ENCODE measurements at regions not wholly inside any gene's neighbourhood (a gene's known extent, or its start where the extent isn't known, plus 50 kb on each side); places are given as distances from the start of the nearest gene placed in this dataset.

- H3K27ac ChIP-seq, result no peak overlapping the region
- no peaks in the 10 kb centered on the region for H3K4me1 ChIP-seq
- DNase-seq (ENCODE audit: low spot score in 2 of 2), result no peak
- H3K36me3 ChIP-seq, result no peaks in the 10 kb centered on the region
- H3K4me3 ChIP-seq, result no peak overlapping the region
- no peaks in the 10 kb centered on the region for H3K9me3 ChIP-seq
- H3K27me3 ChIP-seq, result no peaks in the 10 kb centered on the region
- intact Hi-C loops (cut with DNase I), result no loop called here
- TF ChIP-seq CTCF (IDR thresholded peaks at IDR 0.05), result no peak
These were observed 138.3 kb downstream of the AREG start for GRCh38 chr4:74583089-74583700.

- no peaks in the 10 kb centered on the region for H3K27me3 ChIP-seq
- intact Hi-C loops (cut with DNase I), result no loop called here
- no peak for TF ChIP-seq CTCF (IDR thresholded peaks at IDR 0.05)
- H3K9me3 ChIP-seq, result no peaks in the 10 kb centered on the region
- no peak overlapping the region for H3K27ac ChIP-seq
- no peaks in the 10 kb centered on the region for H3K4me1 ChIP-seq
- H3K36me3 ChIP-seq, result no peaks in the 10 kb centered on the region
- no peak for DNase-seq (ENCODE audit: low spot score in 2 of 2)
- no peak overlapping the region for H3K4me3 ChIP-seq
These were observed 138.8 kb downstream of the AREG start for GRCh38 chr4:74583757-74584156.

DNA sequence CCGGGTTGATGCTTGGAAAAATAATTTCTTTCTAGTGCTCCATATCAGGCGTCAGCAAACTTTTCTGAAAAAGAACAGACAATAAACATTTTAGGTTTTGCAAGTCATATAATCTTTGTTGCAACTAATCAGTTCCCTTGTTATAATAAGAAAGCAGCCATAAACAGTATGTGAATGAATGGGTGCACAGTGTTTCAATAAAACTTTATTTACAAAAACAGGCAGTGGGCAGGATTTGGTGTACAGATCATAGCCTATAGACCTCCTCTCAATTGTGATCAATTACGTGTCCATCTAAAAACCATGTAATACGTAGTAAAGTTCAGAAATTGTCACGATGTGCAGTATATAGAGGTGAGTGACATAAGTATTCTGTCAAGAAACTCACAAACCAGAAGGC lies 143.4 kb downstream of the AREG start:
- Histone ChIP-seq H3K4me3 (no peak overlapping the region), H3K36me3 (no peaks in the 10 kb centered on the region), H3K4me1 (no peaks in the 10 kb centered on the region), H3K27ac (no peak overlapping the region), H3K27me3 (no peaks in the 10 kb centered on the region), H3K9me3 (no peaks in the 10 kb centered on the region)
- intact Hi-C loops (cut with DNase I), result no loop called here
- no peak for TF ChIP-seq CTCF (IDR thresholded peaks at IDR 0.05)
- no peak for DNase-seq (ENCODE audit: low spot score in 2 of 2)

GRCh38 chr4:74590476-74590875 lies 145.5 kb downstream of the AREG start:
- Histone ChIP-seq H3K4me3 (no peak overlapping the region), H3K36me3 (no peaks in the 10 kb centered on the region), H3K4me1 (no peaks in the 10 kb centered on the region), H3K27me3 (no peaks in the 10 kb centered on the region), H3K9me3 (no peaks in the 10 kb centered on the region), H3K27ac (no peak overlapping the region)
- intact Hi-C loops (cut with DNase I), result no loop called here
- no peak for DNase-seq (ENCODE audit: low spot score in 2 of 2)
- TF ChIP-seq CTCF (IDR thresholded peaks at IDR 0.05), result no peak

GRCh38 chr4:74598611-74599325 lies 153.8 kb downstream of the AREG start:
- DNase-seq (ENCODE audit: low spot score in 2 of 2), result no peak
- intact Hi-C loops (cut with DNase I), result no loop called here
- Histone ChIP-seq H3K27ac (no peak overlapping the region), H3K9me3 (no peaks in the 10 kb centered on the region), H3K27me3 (no peaks in the 10 kb centered on the region), H3K4me3 (no peak overlapping the region), H3K4me1 (no peaks in the 10 kb centered on the region), H3K36me3 (no peaks in the 10 kb centered on the region)
- TF ChIP-seq CTCF (IDR thresholded peaks at IDR 0.05), result no peak
